Mesenchymal stem cell (in vitro differentiated cells and primary cell): ENCODE measurements at regions not wholly inside any gene's neighbourhood (a gene's known extent, or its start where the extent isn't known, plus 50 kb on each side); places are given as distances from the start of the nearest gene placed in this dataset.

Source experiments
- DNase-seq: peaks from one replicate; pipeline ENCODE4 v3.0.0-alpha.2; 2013
- H2AFZ ChIP-seq: one replicate; pipeline ENCODE4 v1.6.1; 2013; ENCODE audit warnings: low read depth, mild to moderate bottlenecking, control low read depth, inconsistent platforms, low read length, moderate library complexity
- H2AK5ac ChIP-seq: 2 replicates; pipeline ENCODE4 v1.6.1; 2013; ENCODE audit warnings: low read length, moderate library complexity, mild to moderate bottlenecking, inconsistent platforms; ENCODE audit not compliant: severe bottlenecking
- H2BK120ac ChIP-seq: one replicate; pipeline ENCODE4 v1.6.1; 2013; ENCODE audit warnings: low read depth, mild to moderate bottlenecking, inconsistent platforms, low read length, moderate library complexity
- H2BK12ac ChIP-seq, 2 experiments: one replicate each; pipeline ENCODE4 v1.6.1; 2013; ENCODE audit warnings: inconsistent platforms in 2 of 2, low read length in 2 of 2, mild to moderate bottlenecking in 2 of 2, moderate library complexity in 2 of 2, control low read depth in 1 of 2
- H2BK15ac ChIP-seq: one replicate; pipeline ENCODE4 v1.6.1; 2013; ENCODE audit warnings: mild to moderate bottlenecking, low read depth, inconsistent platforms; ENCODE audit not compliant: poor library complexity, severe bottlenecking
- H2BK5ac ChIP-seq: 2 replicates; pipeline ENCODE4 v1.6.1; 2013; ENCODE audit warnings: low read depth, mild to moderate bottlenecking, low read length, control low read depth, inconsistent platforms; ENCODE audit not compliant: poor library complexity, severe bottlenecking
- H3K14ac ChIP-seq, 2 experiments: one replicate each; pipeline ENCODE4 v1.6.1; 2013; ENCODE audit warnings: inconsistent platforms in 2 of 2, low read length in 2 of 2, control low read depth in 1 of 2, mild to moderate bottlenecking in 1 of 2, moderate library complexity in 1 of 2
- H3K18ac ChIP-seq, 2 experiments: one replicate each; pipeline ENCODE4 v1.6.1; 2013; ENCODE audit warnings: inconsistent platforms in 2 of 2, low read length in 2 of 2, control low read depth in 1 of 2, low read depth in 1 of 2, mild to moderate bottlenecking in 1 of 2
- H3K23ac ChIP-seq, 2 experiments: one replicate each; pipeline ENCODE4 v1.6.1; 2013; ENCODE audit warnings: inconsistent platforms in 2 of 2, low read length in 2 of 2, mild to moderate bottlenecking in 2 of 2, moderate library complexity in 2 of 2, control low read depth in 1 of 2
- H3K27ac ChIP-seq: 2 replicates; pipeline ENCODE4 v1.5.1; 2013; ENCODE audit warnings: mild to moderate bottlenecking, moderate library complexity, low read length, control low read depth, inconsistent platforms; ENCODE audit not compliant: poor library complexity, severe bottlenecking
- H3K27me3 ChIP-seq, 2 experiments: 2 replicates each; pipeline versions ENCODE4 v1.6.1 to v1.7.0; 2013; ENCODE audit warnings: low read length in 2 of 2, mild to moderate bottlenecking in 2 of 2, moderate library complexity in 2 of 2, control low read depth in 1 of 2, inconsistent platforms in 1 of 2; ENCODE audit not compliant: control insufficient read depth in 1 of 2, insufficient read depth in 1 of 2
- H3K36me3 ChIP-seq, 2 experiments: 2 replicates each; pipeline versions ENCODE4 v1.6.1 to v1.7.0; 2013; ENCODE audit warnings: low read length in 2 of 2, control low read depth in 1 of 2, inconsistent platforms in 1 of 2, low read depth in 1 of 2, mild to moderate bottlenecking in 1 of 2; ENCODE audit not compliant: insufficient read depth in 2 of 2, control insufficient read depth in 1 of 2
- H3K4ac ChIP-seq, 2 experiments: one replicate each; pipeline ENCODE4 v1.6.1; 2013; ENCODE audit warnings: inconsistent platforms in 2 of 2, low read length in 2 of 2, mild to moderate bottlenecking in 2 of 2, moderate library complexity in 2 of 2, control low read depth in 1 of 2, low read depth in 1 of 2
- H3K4me1 ChIP-seq: 2 replicates; pipeline ENCODE4 v1.6.1; 2013; ENCODE audit warnings: low read depth, low read length, control low read depth; ENCODE audit not compliant: control insufficient read depth, insufficient read depth
- H3K4me2 ChIP-seq: 2 replicates; pipeline ENCODE4 v1.6.1; 2013; ENCODE audit warnings: low read length, mild to moderate bottlenecking, inconsistent platforms; ENCODE audit not compliant: poor library complexity, severe bottlenecking
- H3K4me3 ChIP-seq, 2 experiments: 2 replicates each; pipeline versions ENCODE4 v1.5.1 to v1.7.0; 2013; ENCODE audit warnings: low read length in 2 of 2, mild to moderate bottlenecking in 2 of 2, control low read depth in 1 of 2, low read depth in 1 of 2; ENCODE audit not compliant: insufficient read depth in 1 of 2
- H3K79me1 ChIP-seq: replicated peaks from 2 replicates; pipeline ENCODE4 v1.6.1; 2013; ENCODE audit warnings: mild to moderate bottlenecking, control low read depth, low read length, inconsistent platforms; ENCODE audit not compliant: poor library complexity, severe bottlenecking
- H3K9ac ChIP-seq: 2 replicates; pipeline ENCODE4 v1.7.0; 2013; ENCODE audit warnings: mild to moderate bottlenecking, low read length, moderate library complexity
- H3K9me3 ChIP-seq: 2 replicates; pipeline ENCODE4 v1.7.0; 2013; ENCODE audit warnings: mild to moderate bottlenecking, low read length; ENCODE audit not compliant: control insufficient read depth
- H4K8ac ChIP-seq: one replicate; pipeline ENCODE4 v1.6.1; 2013; ENCODE audit warnings: inconsistent platforms, mild to moderate bottlenecking, low read length, moderate library complexity
- H4K91ac ChIP-seq: one replicate; pipeline ENCODE4 v1.6.1; 2013; ENCODE audit warnings: mild to moderate bottlenecking, low read length, inconsistent platforms
- WGBS: methylation state at CpG from one replicate; pipeline ENCODE4 v1.1.7; 2013; ENCODE audit warnings: mixed read lengths; 5-methylcytosine and 5-hydroxymethylcytosine counted together

DNA sequence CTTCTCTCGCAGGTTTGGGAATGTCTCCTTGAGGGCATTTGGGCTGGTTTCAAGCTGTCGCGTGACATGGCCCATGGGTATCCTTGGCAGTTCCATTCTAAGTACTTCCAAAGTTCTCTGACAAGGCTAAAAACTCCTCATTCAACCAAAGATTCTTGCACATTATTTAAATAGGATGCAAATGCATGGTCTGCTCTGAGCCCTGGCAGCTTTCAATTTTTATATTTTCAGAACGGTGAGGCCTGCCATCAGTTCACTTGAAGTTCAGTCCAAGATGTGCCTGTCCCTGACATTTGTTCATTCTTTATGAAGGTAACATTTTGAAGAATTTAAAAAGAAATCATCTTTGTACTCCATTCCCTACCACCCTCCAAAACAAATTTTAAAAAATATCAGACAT, 160.0 kb downstream of the KCNA5 start:
- Histone ChIP-seq H2BK15ac (no peak overlapping the region), H3K9ac (no peak overlapping the region), H3K4me1 (no peaks in the 10 kb centered on the region), H2BK120ac (no peak overlapping the region), H2AFZ (no peak overlapping the region), H4K8ac (no peak overlapping the region), H3K9me3 (no peaks in the 10 kb centered on the region), H3K79me1 (no peaks in the 10 kb centered on the region), H3K27me3 (peaks cover 0 to 24% of the 10 kb centered on the region in 2 experiments), H3K36me3 (no peaks in the 10 kb centered on the region), H4K91ac (no peak overlapping the region), H2BK5ac (no peak overlapping the region), H2BK12ac (no peak overlapping the region), H3K27ac (no peak overlapping the region), H3K18ac (no peak overlapping the region), H3K4me3 (no peak overlapping the region), H2AK5ac (no peak overlapping the region), H3K4ac (no peak overlapping the region), H3K4me2 (no peak overlapping the region), H3K23ac (no peak overlapping the region), H3K14ac (no peak overlapping the region)
- 84% methylated on average over 4 of the region's 4 CpGs for WGBS
- no peak for DNase-seq

DNA sequence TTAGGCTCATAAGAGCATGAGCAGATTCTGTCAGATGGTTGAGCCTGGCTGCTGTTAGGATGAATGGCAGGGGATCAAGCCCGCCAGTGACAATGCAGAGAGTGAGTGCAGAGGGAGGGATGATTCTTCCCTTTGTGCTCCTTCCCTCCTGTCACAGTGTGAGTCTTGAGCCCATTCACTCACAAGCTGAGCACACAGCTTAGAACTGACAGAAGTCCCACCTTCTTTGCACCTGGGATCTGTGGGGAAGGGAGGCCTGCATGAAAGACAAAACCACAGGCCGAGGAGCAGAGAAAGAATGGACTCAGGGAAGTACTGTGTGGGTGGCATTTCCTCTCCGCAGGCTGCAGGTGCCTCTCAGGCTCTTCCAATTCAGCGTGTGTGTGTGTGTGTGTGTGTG, 160.6 kb downstream of the KCNA5 start:
- Histone ChIP-seq H4K8ac (no peak overlapping the region), H2AK5ac (no peak overlapping the region), H3K27ac (no peak overlapping the region), H3K9ac (no peak overlapping the region), H3K14ac (no peak overlapping the region), H3K9me3 (no peaks in the 10 kb centered on the region), H2BK120ac (no peak overlapping the region), H3K18ac (no peak overlapping the region), H3K27me3 (peaks cover 0 to 21% of the 10 kb centered on the region in 2 experiments), H2BK15ac (no peak overlapping the region), H2AFZ (no peak overlapping the region), H3K4ac (no peak overlapping the region), H3K4me2 (no peak overlapping the region), H3K36me3 (no peaks in the 10 kb centered on the region), H3K23ac (no peak overlapping the region), H2BK5ac (no peak overlapping the region), H3K79me1 (no peaks in the 10 kb centered on the region), H3K4me3 (no peak overlapping the region), H3K4me1 (no peaks in the 10 kb centered on the region), H2BK12ac (no peak overlapping the region), H4K91ac (no peak overlapping the region)
- no peak for DNase-seq
- 54% methylated on average over 3 of the region's 4 CpGs for WGBS

DNA sequence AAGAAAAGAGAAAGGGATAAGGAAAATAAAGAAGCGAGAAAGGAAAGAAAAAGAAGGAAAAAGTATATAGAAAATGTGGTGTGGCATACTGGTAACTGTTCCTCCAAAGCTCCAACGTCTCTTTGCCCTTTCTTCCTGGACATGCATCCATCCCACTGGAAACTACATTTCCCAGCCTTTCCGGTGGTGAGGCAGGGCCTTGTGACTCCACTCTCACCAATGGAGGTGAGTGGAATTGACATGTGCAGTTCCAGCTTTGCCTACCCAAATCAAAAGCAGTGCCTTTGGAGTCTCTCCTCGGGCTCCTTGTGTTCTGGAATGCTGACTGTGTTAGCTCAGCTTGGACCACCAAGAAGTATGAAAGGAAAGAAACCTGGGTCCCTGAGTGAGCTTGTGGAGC, 161.2 kb downstream of the KCNA5 start:
- Histone ChIP-seq H3K4me2 (no peak overlapping the region), H3K9ac (no peak overlapping the region), H2AK5ac (no peak overlapping the region), H3K23ac (no peak overlapping the region), H2BK15ac (no peak overlapping the region), H2BK12ac (no peak overlapping the region), H3K36me3 (no peaks in the 10 kb centered on the region), H3K4me1 (no peaks in the 10 kb centered on the region), H4K91ac (no peak overlapping the region), H3K79me1 (no peaks in the 10 kb centered on the region), H3K4me3 (no peak overlapping the region), H4K8ac (no peak overlapping the region), H3K27me3 (peaks cover 0 to 16% of the 10 kb centered on the region in 2 experiments), H3K9me3 (no peaks in the 10 kb centered on the region), H3K18ac (no peak overlapping the region), H3K27ac (no peak overlapping the region), H3K4ac (no peak overlapping the region), H3K14ac (no peak overlapping the region), H2BK120ac (no peak overlapping the region), H2AFZ (no peak overlapping the region), H2BK5ac (no peak overlapping the region)
- 56% methylated on average over 2 of the region's 4 CpGs for WGBS
- no peak for DNase-seq

DNA sequence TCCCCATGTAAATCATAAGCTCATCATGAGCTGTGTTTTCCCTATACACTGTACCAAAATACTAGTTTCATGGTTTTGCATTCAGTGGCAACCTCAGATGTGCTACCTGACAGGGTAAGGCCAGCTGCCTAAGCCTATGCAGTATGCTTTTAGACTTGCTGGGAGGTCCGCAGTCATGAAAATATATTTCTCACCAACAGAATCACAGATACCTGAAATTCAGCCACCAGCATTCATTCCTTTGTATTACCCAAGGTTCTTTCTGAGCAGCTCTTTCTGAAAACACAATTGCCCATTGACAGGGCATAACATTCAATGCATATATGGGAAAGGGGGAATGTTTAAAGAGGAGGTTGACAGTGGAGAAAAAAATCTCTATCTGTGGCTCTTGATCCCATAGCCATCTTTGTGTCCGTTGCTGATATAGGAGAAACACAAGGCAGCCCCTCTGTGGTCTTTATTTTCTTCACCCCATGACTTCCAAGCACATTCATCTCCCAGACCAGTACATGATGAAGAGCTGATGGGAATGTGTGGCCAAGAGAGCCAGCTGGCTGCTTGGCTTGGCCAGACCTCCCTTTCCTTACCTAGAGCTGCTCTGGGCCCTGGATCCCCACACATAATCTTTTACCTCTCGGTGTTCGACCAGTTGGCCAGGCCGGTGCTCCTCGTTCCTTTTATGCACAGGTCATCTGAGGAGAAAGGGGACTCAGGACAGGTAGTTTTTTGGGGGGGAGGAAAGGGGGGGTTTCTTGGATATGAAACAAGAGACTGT, 162.9 kb downstream of the KCNA5 start:
- H3K23ac ChIP-seq: no peak overlapping the region
- no peak overlapping the region for H2BK12ac ChIP-seq
- H3K27ac ChIP-seq: no peak overlapping the region
- H3K9ac ChIP-seq: no peak overlapping the region
- H3K9me3 ChIP-seq: no peaks in the 10 kb centered on the region
- WGBS: 89% methylated on average over 5 of the region's 6 CpGs
- H2AK5ac ChIP-seq: no peak overlapping the region
- H2AFZ ChIP-seq: no peak overlapping the region
- H4K8ac ChIP-seq: no peak overlapping the region
- DNase-seq: no peak
- no peaks in the 10 kb centered on the region for H3K4me1 ChIP-seq
- no peak overlapping the region for H2BK120ac ChIP-seq
- no peak overlapping the region for H3K18ac ChIP-seq
- no peak overlapping the region for H2BK5ac ChIP-seq
- H3K27me3 ChIP-seq: peaks cover 0 to 7% of the 10 kb centered on the region in 2 experiments
- no peaks in the 10 kb centered on the region for H3K36me3 ChIP-seq
- H3K79me1 ChIP-seq: no peaks in the 10 kb centered on the region
- no peak overlapping the region for H3K4me3 ChIP-seq
- H3K4me2 ChIP-seq: no peak overlapping the region
- no peak overlapping the region for H4K91ac ChIP-seq
- H2BK15ac ChIP-seq: no peak overlapping the region
- H3K14ac ChIP-seq: no peak overlapping the region
- H3K4ac ChIP-seq: no peak overlapping the region
